ENCODE measurements at regions not wholly inside any gene's neighbourhood (a gene's known extent, or its start where the extent isn't known, plus 50 kb on each side); places are given as distances from the start of the nearest gene placed in this dataset.

DNA sequence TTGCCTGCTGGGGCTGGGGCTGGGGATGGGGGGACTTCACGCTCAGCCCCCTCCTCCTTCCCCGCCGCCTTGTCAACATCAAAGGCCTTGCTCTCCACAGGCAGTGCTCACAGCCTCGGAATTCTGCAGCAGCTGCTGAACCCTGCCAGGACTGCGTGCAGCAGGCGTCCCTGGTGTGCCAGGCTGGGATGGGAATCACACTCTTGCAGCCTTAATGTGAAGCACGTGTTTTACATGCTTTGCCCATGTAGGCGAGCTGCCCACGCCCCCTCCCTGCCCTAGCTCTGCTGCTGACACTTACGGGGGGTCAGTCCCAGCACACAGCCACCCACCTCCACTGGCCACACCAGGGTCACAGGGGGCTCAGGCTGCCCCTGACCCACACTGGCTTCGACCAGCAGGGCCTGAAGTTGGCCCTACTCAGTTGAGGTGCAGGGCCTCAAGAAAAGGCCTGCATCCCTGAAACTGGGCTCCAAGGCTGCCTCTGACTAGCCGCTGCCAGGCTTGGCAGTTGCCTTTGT, 276.2 kb upstream of the RTL1 start:
- TF ChIP-seq, protein P1, sequence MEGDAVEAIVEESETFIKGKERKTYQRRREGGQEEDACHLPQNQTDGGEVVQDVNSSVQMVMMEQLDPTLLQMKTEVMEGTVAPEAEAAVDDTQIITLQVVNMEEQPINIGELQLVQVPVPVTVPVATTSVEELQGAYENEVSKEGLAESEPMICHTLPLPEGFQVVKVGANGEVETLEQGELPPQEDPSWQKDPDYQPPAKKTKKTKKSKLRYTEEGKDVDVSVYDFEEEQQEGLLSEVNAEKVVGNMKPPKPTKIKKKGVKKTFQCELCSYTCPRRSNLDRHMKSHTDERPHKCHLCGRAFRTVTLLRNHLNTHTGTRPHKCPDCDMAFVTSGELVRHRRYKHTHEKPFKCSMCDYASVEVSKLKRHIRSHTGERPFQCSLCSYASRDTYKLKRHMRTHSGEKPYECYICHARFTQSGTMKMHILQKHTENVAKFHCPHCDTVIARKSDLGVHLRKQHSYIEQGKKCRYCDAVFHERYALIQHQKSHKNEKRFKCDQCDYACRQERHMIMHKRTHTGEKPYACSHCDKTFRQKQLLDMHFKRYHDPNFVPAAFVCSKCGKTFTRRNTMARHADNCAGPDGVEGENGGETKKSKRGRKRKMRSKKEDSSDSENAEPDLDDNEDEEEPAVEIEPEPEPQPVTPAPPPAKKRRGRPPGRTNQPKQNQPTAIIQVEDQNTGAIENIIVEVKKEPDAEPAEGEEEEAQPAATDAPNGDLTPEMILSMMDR (conservative IDR thresholded peaks at IDR 0.05; ENCODE audit: low read depth in 2 of 2) = no peak
- no peak for TF ChIP-seq JUNB (IDR thresholded peaks at IDR 0.05; ENCODE audit: unreplicated experiment)
- no peak for TF ChIP-seq EZH2 (IDR thresholded peaks at IDR 0.05; ENCODE audit: low read depth, unreplicated experiment)
- TF ChIP-seq, protein P2, sequence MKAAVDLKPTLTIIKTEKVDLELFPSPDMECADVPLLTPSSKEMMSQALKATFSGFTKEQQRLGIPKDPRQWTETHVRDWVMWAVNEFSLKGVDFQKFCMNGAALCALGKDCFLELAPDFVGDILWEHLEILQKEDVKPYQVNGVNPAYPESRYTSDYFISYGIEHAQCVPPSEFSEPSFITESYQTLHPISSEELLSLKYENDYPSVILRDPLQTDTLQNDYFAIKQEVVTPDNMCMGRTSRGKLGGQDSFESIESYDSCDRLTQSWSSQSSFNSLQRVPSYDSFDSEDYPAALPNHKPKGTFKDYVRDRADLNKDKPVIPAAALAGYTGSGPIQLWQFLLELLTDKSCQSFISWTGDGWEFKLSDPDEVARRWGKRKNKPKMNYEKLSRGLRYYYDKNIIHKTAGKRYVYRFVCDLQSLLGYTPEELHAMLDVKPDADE (IDR thresholded peaks at IDR 0.05) = no peak
- no peak for TF ChIP-seq ZNF331 (CRISPR knock-in tag; IDR thresholded peaks at IDR 0.05; ENCODE audit: low read depth)
- TF ChIP-seq STAT1 (IDR thresholded peaks at IDR 0.05; ENCODE audit: unreplicated experiment) = no peak
- TF ChIP-seq POLR2AphosphoS5 (IDR thresholded peaks at IDR 0.05; ENCODE audit: low read depth) = no peak
- TF ChIP-seq ZNF114 (CRISPR knock-in tag; IDR thresholded peaks at IDR 0.05) = no peak
- TF ChIP-seq, protein P3, sequence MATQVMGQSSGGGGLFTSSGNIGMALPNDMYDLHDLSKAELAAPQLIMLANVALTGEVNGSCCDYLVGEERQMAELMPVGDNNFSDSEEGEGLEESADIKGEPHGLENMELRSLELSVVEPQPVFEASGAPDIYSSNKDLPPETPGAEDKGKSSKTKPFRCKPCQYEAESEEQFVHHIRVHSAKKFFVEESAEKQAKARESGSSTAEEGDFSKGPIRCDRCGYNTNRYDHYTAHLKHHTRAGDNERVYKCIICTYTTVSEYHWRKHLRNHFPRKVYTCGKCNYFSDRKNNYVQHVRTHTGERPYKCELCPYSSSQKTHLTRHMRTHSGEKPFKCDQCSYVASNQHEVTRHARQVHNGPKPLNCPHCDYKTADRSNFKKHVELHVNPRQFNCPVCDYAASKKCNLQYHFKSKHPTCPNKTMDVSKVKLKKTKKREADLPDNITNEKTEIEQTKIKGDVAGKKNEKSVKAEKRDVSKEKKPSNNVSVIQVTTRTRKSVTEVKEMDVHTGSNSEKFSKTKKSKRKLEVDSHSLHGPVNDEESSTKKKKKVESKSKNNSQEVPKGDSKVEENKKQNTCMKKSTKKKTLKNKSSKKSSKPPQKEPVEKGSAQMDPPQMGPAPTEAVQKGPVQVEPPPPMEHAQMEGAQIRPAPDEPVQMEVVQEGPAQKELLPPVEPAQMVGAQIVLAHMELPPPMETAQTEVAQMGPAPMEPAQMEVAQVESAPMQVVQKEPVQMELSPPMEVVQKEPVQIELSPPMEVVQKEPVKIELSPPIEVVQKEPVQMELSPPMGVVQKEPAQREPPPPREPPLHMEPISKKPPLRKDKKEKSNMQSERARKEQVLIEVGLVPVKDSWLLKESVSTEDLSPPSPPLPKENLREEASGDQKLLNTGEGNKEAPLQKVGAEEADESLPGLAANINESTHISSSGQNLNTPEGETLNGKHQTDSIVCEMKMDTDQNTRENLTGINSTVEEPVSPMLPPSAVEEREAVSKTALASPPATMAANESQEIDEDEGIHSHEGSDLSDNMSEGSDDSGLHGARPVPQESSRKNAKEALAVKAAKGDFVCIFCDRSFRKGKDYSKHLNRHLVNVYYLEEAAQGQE (IDR thresholded peaks at IDR 0.05; ENCODE audit: unreplicated experiment) = no peak
- TF ChIP-seq EZH2phosphoT487 (IDR thresholded peaks at IDR 0.05; ENCODE audit: unreplicated experiment) = no peak
- TF ChIP-seq NANOG (IDR thresholded peaks at IDR 0.05; ENCODE audit: borderline replicate concordance) = no peak
- TF ChIP-seq, protein P4, sequence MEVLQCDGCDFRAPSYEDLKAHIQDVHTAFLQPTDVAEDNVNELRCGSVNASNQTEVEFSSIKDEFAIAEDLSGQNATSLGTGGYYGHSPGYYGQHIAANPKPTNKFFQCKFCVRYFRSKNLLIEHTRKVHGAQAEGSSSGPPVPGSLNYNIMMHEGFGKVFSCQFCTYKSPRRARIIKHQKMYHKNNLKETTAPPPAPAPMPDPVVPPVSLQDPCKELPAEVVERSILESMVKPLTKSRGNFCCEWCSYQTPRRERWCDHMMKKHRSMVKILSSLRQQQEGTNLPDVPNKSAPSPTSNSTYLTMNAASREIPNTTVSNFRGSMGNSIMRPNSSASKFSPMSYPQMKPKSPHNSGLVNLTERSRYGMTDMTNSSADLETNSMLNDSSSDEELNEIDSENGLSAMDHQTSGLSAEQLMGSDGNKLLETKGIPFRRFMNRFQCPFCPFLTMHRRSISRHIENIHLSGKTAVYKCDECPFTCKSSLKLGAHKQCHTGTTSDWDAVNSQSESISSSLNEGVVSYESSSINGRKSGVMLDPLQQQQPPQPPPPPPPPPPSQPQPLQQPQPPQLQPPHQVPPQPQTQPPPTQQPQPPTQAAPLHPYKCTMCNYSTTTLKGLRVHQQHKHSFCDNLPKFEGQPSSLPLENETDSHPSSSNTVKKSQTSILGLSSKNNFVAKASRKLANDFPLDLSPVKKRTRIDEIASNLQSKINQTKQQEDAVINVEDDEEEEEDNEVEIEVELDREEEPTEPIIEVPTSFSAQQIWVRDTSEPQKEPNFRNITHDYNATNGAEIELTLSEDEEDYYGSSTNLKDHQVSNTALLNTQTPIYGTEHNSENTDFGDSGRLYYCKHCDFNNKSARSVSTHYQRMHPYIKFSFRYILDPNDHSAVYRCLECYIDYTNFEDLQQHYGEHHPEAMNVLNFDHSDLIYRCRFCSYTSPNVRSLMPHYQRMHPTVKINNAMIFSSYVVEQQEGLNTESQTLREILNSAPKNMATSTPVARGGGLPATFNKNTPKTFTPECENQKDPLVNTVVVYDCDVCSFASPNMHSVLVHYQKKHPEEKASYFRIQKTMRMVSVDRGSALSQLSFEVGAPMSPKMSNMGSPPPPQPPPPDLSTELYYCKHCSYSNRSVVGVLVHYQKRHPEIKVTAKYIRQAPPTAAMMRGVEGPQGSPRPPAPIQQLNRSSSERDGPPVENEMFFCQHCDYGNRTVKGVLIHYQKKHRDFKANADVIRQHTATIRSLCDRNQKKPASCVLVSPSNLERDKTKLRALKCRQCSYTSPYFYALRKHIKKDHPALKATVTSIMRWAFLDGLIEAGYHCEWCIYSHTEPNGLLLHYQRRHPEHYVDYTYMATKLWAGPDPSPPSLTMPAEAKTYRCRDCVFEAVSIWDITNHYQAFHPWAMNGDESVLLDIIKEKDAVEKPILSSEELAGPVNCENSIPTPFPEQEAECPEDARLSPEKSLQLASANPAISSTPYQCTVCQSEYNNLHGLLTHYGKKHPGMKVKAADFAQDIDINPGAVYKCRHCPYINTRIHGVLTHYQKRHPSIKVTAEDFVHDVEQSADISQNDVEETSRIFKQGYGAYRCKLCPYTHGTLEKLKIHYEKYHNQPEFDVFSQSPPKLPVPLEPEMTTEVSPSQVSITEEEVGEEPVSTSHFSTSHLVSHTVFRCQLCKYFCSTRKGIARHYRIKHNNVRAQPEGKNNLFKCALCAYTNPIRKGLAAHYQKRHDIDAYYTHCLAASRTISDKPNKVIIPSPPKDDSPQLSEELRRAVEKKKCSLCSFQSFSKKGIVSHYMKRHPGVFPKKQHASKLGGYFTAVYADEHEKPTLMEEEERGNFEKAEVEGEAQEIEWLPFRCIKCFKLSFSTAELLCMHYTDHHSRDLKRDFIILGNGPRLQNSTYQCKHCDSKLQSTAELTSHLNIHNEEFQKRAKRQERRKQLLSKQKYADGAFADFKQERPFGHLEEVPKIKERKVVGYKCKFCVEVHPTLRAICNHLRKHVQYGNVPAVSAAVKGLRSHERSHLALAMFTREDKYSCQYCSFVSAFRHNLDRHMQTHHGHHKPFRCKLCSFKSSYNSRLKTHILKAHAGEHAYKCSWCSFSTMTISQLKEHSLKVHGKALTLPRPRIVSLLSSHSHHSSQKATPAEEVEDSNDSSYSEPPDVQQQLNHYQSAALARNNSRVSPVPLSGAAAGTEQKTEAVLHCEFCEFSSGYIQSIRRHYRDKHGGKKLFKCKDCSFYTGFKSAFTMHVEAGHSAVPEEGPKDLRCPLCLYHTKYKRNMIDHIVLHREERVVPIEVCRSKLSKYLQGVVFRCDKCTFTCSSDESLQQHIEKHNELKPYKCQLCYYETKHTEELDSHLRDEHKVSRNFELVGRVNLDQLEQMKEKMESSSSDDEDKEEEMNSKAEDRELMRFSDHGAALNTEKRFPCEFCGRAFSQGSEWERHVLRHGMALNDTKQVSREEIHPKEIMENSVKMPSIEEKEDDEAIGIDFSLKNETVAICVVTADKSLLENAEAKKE (CRISPR knock-in tag; IDR thresholded peaks at IDR 0.05) = no peak
- no peak overlapping the region for H3K4me3 ChIP-seq

More for the DNA sequence above, 276.2 kb upstream of the RTL1 start:
- Histone ChIP-seq H3K27me3 (ENCODE audit: insufficient read depth) (no peaks in the 10 kb centered on the region), H2AFZ (no peak overlapping the region), H3K4me2 (no peak overlapping the region), H3K79me2 (replicated peaks; ENCODE audit: insufficient read depth) (no peaks in the 10 kb centered on the region), H3K9me2 (ENCODE audit: insufficient read depth) (no peaks in the 10 kb centered on the region), H3K36me3 (ENCODE audit: insufficient read depth) (no peaks in the 10 kb centered on the region), H3K27ac (ENCODE audit: low read depth) (no peak overlapping the region), H4K20me1 (replicated peaks; ENCODE audit: insufficient read depth) (no peaks in the 10 kb centered on the region), H3F3A (replicated peaks; ENCODE audit: low read depth) (no peaks in the 10 kb centered on the region), H3K4me1 (ENCODE audit: insufficient read depth) (no peaks in the 10 kb centered on the region)
- ATAC-seq = no peak
- H3K27ac Mint-ChIP-seq = no peak overlapping the region
- H3K4me1 Mint-ChIP-seq = peaks cover 8% of the 10 kb centered on the region
- DNase-seq (ENCODE audit: low spot score) = no peak
- H3K27me3 Mint-ChIP-seq (ENCODE audit: insufficient read depth, low read depth, poor library complexity) = peaks cover 9% of the 10 kb centered on the region
- H3K9me3 Mint-ChIP-seq = peaks cover 10% of the 10 kb centered on the region
- H3K36me3 Mint-ChIP-seq (ENCODE audit: low read depth) = no peaks in the 10 kb centered on the region
- no peak overlapping the region for H3K4me3 Mint-ChIP-seq
